ENCODE measurements at regions not wholly inside any gene's neighbourhood (a gene's known extent, or its start where the extent isn't known, plus 50 kb on each side); places are given as distances from the start of the nearest gene placed in this dataset.

DNA sequence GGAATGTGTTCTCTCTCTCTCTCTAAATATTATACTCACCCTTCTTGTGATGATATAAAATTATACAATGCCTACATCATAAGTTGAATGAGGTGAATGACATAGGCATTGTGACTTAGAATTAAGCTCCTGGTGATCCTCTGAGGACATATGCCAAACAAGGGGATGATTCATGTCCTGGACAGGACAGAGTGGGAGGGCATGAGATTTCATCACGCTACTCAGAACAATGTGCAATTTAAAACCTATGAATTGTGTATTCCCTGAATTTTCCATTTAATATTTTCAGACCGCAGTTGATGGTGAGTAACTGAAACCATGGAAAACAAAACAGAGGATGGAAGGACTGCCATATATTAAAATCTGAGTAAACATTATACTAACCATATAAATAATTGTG lies 782.2 kb upstream of the NUDT12 start:
- TF ChIP-seq, protein P1, sequence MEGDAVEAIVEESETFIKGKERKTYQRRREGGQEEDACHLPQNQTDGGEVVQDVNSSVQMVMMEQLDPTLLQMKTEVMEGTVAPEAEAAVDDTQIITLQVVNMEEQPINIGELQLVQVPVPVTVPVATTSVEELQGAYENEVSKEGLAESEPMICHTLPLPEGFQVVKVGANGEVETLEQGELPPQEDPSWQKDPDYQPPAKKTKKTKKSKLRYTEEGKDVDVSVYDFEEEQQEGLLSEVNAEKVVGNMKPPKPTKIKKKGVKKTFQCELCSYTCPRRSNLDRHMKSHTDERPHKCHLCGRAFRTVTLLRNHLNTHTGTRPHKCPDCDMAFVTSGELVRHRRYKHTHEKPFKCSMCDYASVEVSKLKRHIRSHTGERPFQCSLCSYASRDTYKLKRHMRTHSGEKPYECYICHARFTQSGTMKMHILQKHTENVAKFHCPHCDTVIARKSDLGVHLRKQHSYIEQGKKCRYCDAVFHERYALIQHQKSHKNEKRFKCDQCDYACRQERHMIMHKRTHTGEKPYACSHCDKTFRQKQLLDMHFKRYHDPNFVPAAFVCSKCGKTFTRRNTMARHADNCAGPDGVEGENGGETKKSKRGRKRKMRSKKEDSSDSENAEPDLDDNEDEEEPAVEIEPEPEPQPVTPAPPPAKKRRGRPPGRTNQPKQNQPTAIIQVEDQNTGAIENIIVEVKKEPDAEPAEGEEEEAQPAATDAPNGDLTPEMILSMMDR (IDR thresholded peaks at IDR 0.05), result no peak
- TF ChIP-seq POLR2A (IDR thresholded peaks at IDR 0.05) (no peak), POLR2AphosphoS5 (IDR thresholded peaks at IDR 0.05) (no peak)
